ENCODE measurements at regions not wholly inside any gene's neighbourhood (a gene's known extent, or its start where the extent isn't known, plus 50 kb on each side); places are given as distances from the start of the nearest gene placed in this dataset.
A peak's percentile ranks its signal among the peaks of the same experiment; 100 is the strongest.

DNA sequence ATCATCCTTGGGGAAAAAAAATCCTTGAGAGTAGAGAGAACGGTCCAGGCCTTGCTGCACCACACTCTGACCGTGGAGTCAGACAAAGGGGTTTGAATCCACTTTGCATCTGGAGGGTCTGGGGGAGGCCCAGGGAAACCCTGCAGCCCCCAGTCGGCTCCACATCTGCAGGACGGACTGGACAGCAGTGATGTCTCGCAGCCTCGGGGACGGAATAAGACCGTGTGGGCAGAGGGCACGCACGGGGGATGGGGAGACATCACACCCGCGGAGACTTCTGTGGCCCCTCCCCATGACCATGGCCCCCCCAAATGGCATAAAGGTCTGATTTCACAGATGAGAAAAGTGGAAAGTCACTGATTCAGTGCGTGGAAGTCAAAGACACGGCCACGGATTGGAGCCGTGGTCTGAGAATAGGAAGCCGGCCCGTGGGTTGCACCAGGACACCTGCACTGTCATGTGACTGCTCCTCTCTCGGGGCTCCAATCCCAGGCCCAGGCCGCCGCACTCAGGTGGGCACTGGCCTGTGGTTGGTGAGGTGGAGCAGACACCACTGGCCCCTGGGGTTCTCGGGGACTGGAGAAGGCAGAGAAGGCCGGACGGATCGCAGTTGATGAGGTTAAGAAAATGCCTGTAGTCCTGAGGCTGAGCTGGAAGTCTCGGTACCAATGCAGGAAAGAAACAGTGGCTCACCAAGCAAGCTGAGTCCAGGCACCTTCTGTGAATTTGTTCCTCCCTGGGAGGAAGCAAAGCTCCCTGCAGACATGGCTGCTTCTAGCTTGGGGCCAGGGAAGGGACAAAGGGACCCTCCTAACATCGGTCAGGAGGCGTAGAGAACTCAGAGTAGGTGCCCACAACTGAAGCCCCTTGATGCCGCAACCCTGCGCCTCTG lies 61.8 kb downstream of the RTP5 start:
- no peak overlapping the region for H2BK5ac ChIP-seq (ENCODE audit: insufficient read length, low read length)
- no peak overlapping the region for H2BK120ac ChIP-seq (ENCODE audit: low read depth, low read length, poor library complexity, severe bottlenecking)

More for the DNA sequence above, 61.8 kb downstream of the RTP5 start:
- H3K27me3 Mint-ChIP-seq (ENCODE audit: low read depth) = no peaks in the 10 kb centered on the region; the same call in none of the 2 replicates
- Histone ChIP-seq H2AK5ac (ENCODE audit: insufficient read length, low read length) (no peak overlapping the region), H3K4ac (ENCODE audit: low read depth, low read length) (no peak overlapping the region), H3K4me2 (ENCODE audit: insufficient read depth, insufficient read length, low read length) (no peak overlapping the region), H3T11ph (ENCODE audit: low read length) (no peak overlapping the region), H3K27me3 (ENCODE audit: insufficient read depth, low read length) (no peaks in the 10 kb centered on the region), H4K20me1 (ENCODE audit: control insufficient read depth, insufficient read depth, insufficient read length) (no peaks in the 10 kb centered on the region), H3K56ac (ENCODE audit: insufficient read length, low read depth, low read length) (no peak overlapping the region), H3K79me1 (ENCODE audit: insufficient read depth, low read depth, low read length, poor library complexity, severe bottlenecking) (no peaks in the 10 kb centered on the region), H2BK20ac (ENCODE audit: low read depth, low read length, poor library complexity, severe bottlenecking) (no peak overlapping the region), H4K8ac (replicated peaks; ENCODE audit: insufficient read length, low read depth, low read length) (no peak overlapping the region), H3K14ac (ENCODE audit: insufficient read depth, low read length) (peak overlapping the region; percentile 17; the same call in 1 of the 2 replicates), H3K4me1 (ENCODE audit: insufficient read depth, low read length) (no peaks in the 10 kb centered on the region), H3K23me2 (ENCODE audit: insufficient read length, low read depth, low read length, poor library complexity, severe bottlenecking) (no peaks in the 10 kb centered on the region), H4K91ac (ENCODE audit: insufficient read length, low read depth, low read length) (no peak overlapping the region), H3K9me3 (ENCODE audit: control insufficient read depth, low read depth, low read length) (peaks cover 3% of the 10 kb centered on the region), H4K5ac (ENCODE audit: insufficient read length, low read depth, low read length) (no peak overlapping the region), H3K18ac (ENCODE audit: insufficient read length, low read depth, low read length) (no peak overlapping the region), H2AFZ (ENCODE audit: low read length) (no peak overlapping the region), H2BK12ac (ENCODE audit: insufficient read length, low read depth, low read length) (no peak overlapping the region), H3K27ac (ENCODE audit: insufficient read length, low read depth, low read length) (no peak overlapping the region), H2BK15ac (ENCODE audit: low read depth, low read length) (no peak overlapping the region), H3K79me2 (ENCODE audit: insufficient read depth, low read length) (no peaks in the 10 kb centered on the region), H3K23ac (ENCODE audit: insufficient read length, low read depth, low read length) (no peak overlapping the region), H3K9ac (ENCODE audit: extremely low read depth, insufficient read length, low read length) (no peak overlapping the region)
- no peak overlapping the region for H3K4me3 Mint-ChIP-seq
- peaks cover 7 to 10% (median 7%) of the 10 kb centered on the region in 3 experiments; a peak in 4 of 7 replicates for H3K36me3 Mint-ChIP-seq (ENCODE audit: insufficient read depth in 1 of 3, low read depth in 3 of 3)
- no peak overlapping the region; a peak in 1 of 7 replicates for H3K27ac Mint-ChIP-seq
- peaks cover 9 to 11% of the 10 kb centered on the region in 2 experiments for H3K9me3 Mint-ChIP-seq
- TF ChIP-seq, protein P1, sequence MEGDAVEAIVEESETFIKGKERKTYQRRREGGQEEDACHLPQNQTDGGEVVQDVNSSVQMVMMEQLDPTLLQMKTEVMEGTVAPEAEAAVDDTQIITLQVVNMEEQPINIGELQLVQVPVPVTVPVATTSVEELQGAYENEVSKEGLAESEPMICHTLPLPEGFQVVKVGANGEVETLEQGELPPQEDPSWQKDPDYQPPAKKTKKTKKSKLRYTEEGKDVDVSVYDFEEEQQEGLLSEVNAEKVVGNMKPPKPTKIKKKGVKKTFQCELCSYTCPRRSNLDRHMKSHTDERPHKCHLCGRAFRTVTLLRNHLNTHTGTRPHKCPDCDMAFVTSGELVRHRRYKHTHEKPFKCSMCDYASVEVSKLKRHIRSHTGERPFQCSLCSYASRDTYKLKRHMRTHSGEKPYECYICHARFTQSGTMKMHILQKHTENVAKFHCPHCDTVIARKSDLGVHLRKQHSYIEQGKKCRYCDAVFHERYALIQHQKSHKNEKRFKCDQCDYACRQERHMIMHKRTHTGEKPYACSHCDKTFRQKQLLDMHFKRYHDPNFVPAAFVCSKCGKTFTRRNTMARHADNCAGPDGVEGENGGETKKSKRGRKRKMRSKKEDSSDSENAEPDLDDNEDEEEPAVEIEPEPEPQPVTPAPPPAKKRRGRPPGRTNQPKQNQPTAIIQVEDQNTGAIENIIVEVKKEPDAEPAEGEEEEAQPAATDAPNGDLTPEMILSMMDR (conservative IDR thresholded peaks at IDR 0.05) = no peak
- no CpG with 5 or more reads among the region's 30 CpGs for WGBS (ENCODE audit: extremely low coverage, insufficient read length, low lambda C conversion rate)
- H3K4me1 Mint-ChIP-seq = peaks cover 8 to 9% of the 10 kb centered on the region in 2 experiments; a peak in 3 of 4 replicates
- peak; percentile 23 for DNase-seq
